ENCODE measurements at regions not wholly inside any gene's neighbourhood (a gene's known extent, or its start where the extent isn't known, plus 50 kb on each side); places are given as distances from the start of the nearest gene placed in this dataset.

DNA sequence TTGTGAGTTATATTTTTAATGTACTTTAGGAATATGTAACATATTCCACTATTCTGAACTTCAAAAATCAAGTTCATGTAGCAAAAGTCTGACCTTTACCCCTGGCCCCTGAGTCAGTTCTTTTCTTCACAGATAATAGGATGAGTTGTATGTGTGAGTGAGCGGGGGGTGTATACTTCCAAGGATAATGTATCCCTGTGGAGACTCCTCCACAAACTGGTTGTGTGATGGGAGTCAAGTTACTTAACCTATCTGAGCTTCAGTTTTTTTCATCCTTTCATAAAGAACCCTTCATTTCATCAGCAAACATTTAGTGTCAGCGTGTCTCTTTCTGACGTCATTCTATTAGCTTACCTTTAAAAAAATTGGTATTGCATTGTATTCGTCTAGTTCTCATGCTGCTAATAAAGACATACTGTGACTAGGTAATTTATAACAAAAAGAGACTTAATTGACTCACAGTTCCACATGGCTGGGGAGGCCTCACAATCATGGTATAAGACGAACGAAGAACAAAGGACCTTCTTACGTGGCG, 288.1 kb upstream of the GPC6 start:
- DNase-seq: no peak

DNA sequence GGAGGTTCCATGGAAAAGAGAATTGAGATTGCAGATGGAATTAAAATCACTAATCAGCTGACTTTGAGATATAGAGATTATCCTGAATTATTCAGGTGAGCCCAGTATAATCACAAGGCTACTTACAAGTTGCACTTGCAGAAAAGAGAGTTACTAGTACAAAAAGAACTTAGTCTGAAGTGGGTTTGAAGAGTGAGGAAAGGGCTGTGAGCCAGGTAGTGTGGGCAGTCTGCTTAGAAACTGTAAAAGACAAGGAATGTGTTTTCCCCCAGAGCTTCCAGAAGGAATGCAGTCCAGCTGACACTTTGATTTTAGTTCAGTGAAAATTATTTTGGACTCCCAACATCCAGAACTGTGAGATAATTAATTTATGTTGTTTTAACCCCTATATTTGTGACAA, 285.4 kb upstream of the GPC6 start:
- no peak for DNase-seq

DNA sequence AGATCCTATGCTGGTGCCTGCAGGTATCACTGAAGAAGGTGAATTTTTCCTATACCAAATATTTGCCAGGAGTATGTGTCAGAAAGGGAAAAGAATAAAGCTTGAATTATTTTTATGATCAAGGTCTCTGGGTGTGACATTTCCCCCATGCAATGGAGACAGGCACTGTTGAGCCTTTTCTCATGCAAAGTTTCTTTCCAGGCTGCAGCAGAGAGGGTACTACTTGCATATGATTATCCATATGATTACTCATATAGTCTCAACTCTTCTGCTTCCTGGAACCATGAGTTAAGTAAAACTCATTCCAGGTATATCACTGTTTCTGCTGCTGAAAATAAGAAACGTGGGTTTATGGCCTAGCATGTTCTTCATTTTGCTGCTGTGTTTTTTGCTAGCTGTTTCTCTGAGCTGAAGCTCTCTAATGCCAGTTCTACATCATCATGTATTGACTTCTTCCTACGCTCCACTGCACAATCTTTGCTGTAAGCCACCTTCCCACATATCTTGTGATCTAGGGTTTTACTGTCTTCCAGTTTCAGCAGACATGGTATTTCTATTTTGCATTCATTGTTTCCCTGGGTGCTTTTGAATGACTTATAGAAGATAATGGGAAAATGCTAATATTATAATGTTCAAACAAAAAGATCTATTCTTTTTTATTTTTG, 278.7 kb upstream of the GPC6 start:
- no peak for DNase-seq

DNA sequence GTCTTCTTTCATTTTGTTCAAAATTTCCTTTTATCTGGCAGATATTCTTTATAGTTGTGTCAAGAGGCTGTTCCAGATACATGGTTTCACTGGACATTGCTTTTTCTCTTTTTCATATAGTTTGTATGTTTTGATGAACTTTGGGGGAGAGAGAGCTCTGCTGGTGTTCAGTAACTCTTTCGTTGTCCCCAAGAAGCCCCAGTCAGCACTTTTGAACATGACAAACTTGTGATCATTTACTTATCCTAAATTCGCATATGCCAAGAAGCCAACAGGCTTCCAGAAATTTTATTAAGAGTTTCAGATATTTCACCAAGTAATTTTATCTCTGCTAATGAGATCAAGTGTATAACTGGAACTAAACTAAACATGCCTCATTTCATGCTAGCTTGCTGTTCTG, 275.8 kb upstream of the GPC6 start:
- no peak for DNase-seq

DNA sequence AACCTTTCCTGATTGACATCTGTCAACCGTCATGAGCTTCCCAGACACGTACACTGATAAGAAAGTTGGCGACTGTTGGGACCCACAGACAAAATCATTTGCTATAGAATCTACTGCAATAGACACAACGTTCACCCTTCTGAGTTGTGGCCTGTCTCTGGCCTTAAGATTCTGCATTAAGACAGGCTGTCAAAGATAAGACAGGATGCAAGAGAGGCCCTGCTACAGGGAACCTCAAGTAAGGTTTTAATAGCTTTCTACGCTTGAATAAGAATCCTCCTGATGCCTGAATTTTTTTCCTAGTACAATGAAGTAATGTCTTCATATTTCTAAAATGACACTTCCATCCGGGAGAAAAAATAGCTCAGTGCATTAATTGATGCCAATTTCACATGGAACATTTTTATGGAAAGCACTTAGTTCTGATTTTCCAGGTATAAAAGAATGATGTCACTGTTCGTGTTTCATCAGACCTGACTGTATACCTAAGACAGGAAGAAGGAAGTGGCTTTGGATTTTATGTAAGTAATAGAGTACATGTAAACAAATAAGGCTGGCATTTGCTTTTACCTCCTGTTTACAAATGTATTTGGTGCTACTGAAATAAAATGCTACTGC, 275.2 kb upstream of the GPC6 start:
- DNase-seq: no peak

DNA sequence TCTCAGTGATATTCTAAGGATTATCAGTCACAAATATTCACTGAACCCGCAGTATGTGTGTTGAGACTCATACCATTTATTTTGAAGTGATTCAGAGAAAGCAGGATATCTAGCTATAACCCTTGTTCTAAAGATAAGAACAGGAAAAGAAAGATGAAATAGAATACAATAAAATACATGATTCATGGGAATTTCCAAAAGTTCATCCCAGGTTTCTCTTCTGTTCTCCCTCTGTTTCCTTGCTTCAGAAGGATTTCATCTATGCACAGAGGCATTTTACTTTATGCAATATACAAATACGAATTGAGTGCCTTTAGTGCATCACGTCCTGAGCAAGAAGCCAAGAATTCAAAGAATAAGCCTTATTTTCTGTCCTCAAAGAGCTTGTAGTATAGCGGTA, 274.4 kb upstream of the GPC6 start:
- no peak for DNase-seq

DNA sequence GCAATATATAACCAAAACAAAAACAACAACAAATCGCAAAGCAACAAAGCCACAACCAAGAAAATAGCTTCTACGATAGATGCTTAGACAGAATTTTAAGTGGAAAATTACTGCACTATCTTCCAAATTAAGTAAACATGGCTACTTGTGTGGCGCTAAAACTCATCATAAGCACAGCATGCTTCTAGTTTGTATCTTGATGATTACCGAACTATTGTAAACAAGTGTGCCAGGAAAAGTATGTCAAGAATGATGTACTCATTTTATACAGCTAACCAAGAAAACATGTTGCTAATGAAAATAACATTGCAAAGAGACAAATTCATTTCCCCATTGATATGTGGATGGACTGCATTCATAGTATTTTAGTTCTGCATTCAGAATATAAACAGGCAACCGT, 271.9 kb upstream of the GPC6 start:
- DNase-seq: no peak

DNA sequence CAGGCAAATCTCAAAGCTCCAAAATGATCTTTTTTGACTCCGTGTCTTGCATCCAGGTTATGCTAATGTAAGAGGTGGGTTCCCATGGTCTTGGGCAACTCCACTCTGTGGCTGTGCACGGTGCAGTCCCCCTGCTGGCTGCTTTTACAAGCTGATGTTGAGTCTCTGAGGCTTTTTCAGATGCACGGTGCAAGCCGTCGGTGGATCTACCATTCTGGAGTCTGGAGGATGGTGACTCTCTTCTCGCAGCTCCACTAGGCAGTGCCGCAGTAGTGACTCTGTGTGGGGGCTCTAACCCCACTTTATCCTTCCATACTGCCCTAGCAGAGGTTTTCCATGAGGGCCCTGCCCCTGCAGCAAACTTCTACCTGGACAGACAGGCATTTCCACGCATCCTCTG, 266.8 kb upstream of the GPC6 start:
- DNase-seq: no peak

DNA sequence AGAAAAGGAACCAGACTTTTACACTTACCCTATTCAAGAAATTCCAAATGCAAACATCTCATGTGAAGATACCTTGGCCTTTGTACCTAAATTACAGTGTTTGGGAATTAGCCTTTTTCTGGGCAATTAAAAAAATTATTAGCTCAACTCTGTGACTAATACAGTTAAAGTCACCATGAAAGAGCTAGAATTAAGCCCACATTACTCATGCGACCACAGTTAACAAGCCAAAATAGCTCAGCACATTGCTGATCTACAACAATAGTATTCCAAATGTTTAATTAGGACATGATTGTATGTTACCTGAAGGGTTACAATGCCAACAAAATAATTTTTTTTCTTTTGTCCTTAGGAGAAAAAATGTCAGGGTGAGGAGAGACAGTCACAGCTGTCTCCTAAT, 263.6 kb upstream of the GPC6 start:
- DNase-seq: no peak

DNA sequence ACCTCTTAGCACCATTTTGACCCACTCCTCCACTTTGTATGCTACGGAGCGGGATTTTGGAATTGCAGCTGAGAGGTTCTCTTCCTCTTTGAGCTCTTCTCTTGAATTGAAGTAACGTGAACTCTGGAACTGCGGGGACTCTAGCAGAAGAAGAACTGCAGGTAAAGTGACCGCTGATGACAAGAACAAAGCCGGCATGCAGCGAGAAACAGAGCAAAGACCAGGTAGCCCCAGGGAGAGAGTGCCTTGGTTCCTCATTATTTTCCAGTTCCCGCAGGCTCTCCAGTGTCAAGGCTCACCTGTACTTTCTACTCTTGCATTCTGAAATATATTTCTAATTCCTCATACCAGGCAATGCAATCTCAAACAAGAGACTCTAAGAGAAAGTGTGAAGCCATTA, 260.3 kb upstream of the GPC6 start:
- DNase-seq: no peak

DNA sequence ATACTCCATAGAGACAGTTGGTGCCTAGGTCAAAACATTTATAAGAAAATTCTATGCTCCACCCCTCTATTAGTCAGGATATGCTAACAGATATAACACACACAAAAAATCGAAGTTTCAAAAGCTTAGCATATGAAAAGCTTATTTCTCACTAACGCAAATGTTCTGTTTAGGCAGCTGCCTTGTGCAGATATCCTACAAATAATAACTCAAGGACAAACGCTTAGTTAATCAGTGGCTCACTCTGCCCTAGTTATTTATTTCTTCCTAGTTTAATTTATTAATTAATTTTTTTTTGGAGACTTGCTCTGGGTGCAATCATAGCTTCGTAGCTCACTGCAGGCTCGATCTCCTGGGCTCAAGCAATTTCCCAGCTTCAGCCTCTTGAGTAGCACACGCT, 259.7 kb upstream of the GPC6 start:
- no peak for DNase-seq

DNA sequence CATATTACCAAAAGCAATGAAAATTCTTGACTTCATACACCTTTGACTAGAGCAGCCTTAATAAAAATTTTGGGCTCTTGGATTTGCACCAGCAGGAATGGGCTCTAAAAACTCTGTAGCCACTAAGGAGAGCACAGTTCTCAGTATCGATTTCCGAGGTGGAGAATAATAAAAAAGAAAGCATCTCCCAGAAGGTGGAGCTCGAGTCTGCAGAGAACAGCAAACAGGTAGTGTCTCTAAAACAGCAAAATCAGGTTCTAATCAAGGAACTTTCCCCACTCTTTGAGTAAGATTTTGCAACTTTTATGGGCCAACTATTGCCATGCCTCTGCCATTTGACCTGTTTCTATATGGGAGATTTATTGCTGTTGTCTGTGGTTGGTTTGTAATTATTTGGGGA, 258.7 kb upstream of the GPC6 start:
- no peak for DNase-seq

DNA sequence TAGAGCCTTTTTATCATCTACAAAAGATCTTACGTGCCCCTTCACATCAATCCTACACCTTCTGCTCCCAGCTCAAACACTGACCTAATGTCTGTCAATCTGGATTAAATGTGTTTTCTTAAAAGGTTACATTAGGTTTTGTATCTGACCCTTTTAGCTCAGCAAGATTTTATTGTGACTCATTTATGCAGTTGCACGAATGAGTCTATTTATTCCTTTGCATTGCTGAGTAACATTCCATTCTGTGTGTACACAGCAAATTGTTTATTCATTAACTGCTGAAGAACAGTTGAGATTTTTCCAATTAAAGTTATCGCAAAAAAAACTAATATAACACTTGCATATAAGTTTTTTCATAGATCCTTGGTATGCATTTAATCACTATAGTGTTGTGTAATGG, 253.9 kb upstream of the GPC6 start:
- DNase-seq: no peak

DNA sequence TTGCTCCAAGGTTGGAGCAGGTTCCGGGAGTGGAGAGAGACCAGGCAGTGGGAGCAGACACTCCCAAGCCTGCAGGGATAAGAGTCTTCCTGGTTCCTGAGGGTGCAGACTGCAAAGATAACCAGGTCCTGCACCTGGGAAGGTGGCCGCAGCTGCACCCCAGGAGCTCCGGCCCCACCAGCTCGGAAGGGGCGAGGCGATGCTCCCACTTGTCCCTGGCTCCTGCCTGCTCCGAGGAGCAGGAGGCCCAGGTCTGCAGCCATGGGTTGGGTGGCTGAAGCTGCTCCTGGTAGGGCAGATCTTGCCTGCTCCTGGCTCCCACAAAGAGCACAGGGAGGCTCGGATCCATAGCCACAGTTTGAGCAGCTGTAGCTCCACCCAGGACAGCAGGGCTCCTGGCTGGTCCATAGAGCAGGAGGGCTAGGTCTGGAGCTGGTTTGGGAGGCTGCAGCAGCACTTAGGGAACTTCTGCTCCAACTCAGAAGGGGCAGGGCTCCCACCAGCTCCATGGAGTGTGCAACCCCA, 251.6 kb upstream of the GPC6 start:
- DNase-seq: peak in 1 of 5 donors; percentile 1

DNA sequence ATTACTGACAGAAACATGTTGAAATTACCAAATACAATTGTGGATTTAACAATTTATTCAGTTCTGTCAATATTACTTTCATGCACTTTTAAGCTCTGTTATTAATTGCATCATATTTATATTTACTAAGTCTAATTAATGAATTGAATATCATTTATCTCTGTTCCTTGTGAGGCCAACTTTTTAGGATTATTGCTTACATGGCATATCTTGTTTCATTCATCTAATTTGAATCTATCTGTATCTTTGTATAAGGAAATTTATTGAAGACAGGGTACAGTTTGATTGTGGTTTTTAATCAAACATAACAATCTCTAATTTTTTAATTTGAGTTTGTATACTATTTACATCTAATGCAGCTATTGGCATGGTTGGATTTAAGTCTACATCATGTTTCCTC, 249.9 kb upstream of the GPC6 start:
- no peak for DNase-seq

DNA sequence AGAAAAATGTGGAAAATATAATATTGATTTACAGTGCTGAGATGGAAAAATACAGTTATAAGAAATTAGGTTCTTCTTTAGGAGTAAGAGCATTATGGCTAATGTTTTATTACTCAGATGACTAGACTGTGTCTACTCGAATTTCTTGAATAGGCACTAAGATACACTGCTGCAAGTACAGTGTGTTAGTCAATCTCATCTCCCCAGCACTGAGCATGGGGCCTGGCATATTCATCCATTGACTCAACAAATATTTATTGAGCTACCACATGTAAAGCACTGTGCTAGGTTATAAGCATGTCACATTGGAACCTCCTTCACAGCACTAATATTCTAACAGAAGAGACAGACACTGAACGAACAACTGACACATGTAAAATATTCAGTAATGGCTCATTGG, 242.5 kb upstream of the GPC6 start:
- DNase-seq: no peak

DNA sequence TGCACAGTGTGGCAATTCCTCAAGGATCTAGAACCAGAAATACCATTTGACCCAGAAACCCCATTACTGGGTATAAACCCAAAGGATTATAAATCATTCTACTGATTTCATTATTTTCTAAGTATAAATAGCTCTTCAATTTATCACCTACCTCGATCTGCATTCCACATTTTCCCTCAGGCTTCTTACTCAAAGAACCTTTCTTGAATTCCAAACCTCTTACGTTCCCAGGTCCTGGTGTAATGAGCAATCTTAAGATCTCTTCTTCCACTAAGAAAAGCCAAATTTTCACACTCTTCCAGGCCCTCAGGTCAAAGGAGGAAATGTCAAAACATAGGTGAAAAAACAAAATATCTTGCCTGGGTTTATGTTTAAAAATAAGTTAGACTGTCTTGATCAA, 237.3 kb upstream of the GPC6 start:
- no peak for DNase-seq

DNA sequence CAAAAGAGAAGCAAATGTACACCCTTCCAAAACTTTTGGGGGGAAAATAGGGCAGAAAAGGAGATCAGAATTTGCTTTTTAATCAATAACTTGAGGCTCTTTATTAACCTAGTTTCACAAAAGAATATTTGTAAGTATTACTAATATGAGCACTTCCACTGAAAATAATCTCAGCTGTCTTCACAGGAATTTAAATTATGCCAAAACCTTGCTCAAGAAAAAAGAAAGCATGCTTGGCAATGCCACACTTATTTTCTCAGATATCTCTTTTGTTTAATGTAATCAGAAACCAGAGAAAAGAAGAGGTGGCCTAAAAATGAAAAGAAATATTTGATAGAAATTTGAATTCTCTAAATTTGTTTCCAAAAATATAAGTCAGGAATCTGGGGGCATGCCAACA, 234.9 kb upstream of the GPC6 start:
- DNase-seq: no peak

DNA sequence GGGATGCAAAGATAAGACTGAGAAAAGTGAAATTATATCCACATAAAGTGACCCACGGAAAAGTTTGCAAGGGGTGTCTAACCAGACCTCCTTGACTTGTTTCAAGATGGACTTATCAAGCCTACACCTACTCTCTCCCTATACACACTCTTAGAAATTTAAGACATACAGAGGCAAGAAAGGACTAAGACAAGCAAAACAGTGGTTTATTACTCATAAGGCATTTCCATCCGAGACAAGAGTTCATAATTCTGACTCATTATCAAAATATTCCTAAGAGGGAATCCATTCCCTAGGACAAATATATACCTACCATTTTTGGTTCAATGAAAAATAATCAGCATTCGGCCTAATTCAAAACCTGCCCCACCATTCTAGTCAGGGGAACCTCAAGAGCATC, 232.6 kb upstream of the GPC6 start:
- no peak for DNase-seq

DNA sequence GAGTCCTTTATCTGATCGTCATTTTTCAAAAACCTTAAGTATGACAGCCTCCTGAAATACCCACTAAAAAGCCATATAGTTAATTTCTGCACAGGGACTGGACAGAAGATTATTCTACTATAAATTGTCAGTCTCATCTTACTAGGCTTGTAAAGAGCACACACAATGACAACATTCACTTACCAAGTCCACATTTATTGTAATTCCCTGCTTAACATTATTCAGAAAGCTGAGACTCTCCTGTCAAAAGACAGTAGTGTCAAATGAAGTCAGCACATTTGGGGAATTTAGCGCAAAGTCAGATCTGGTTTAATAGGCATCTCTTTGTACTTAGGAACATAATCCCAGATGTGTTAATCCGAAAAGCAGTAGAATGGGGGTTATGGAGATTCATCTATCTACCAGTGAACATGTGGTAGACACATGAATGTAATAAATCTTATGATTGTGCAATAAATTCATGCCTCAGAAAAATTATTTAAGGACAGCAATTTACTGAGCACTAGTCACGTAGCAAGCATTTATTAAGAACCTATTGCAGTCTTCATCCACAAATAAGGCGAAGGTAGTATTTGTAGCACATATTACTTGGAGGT, 224.6 kb upstream of the GPC6 start:
- no peak for DNase-seq

DNA sequence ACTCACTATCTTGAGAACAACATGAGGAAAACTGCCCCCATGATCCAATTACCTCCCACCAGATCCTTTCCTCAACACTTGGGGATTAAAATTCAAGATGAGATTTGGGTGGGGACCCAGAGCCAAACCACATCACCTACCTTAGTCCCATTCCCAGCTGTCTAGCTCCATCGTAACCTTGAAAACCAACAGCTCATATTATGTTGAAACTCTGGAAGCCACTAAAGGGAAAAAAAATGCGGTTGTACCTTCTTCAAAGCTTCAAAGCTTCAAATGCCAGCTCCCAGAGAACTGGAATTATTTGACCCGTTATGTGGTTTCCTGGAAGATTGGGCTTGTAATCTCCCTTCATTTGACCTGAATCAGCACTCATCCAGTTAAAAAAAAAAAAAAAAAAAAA, 223.1 kb upstream of the GPC6 start:
- DNase-seq: no peak

DNA sequence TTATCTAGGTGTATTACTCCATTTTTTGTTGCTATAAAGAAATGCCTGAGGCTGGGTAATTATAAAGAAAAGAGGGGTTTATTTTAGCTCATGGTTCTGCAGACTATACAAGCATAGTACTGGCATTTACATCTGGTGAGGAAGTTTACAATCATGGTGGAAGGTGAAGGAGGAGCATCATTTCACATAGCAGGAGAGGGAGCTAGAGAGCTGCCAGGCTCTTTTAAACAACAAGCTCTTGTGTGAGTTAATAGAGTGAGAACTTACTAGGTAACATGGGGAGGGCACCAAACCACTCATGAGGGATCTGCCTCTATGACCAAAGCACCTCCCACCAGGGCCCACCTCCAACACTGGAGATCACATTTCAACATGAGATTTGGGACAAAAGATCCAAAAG, 221.7 kb upstream of the GPC6 start:
- DNase-seq: no peak

DNA sequence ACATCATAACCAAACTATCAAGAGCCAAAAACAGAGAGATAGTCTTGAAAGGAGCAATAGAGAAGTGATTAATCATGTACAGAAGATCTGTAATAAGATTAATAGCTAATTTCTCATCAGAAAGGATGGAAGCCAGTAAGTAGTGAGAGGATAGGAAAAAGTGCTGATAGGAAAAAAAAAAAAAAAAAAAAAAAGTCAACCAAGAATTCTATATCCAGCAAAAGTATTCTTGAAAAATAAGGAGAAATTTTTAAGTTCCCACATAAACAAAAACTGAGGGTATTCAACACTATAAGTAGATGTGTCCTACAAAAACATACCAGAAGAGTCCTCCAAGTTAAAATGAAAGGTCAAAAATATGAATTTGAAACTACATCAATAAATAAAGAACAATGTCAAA, 218.7 kb upstream of the GPC6 start:
- DNase-seq: no peak

DNA sequence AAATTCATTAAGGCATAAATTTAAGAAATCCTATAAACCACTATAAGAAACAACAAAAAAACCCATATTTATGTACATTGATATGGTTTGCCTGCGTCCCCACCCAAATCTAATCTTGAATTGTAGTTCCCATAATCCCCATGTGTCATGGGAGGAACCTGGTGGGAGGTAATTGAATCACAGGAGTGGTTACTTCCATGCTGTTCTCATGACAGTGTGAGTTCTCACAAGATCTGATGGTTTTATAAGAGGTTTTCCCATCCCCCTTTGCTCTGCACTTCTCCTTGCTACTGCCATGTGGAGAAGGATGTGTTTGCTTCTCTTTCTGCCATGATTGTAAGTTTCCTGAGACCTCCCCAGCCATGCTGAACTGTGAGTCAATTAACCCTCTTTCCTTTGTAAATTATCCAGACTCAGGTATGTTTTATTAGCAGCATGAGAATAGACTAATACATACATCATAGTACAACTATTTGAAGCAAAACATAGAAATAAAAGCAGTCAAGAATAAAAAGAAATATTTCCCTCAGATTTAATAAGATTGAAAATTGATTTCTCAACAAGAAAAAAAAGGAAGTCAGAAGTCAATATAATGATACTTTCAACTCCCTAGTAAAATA, 209.0 kb upstream of the GPC6 start:
- DNase-seq: no peak

Data from T-helper 1 cell (primary cell).